ENCODE measurements at regions not wholly inside any gene's neighbourhood (a gene's known extent, or its start where the extent isn't known, plus 50 kb on each side); places are given as distances from the start of the nearest gene placed in this dataset.

DNA sequence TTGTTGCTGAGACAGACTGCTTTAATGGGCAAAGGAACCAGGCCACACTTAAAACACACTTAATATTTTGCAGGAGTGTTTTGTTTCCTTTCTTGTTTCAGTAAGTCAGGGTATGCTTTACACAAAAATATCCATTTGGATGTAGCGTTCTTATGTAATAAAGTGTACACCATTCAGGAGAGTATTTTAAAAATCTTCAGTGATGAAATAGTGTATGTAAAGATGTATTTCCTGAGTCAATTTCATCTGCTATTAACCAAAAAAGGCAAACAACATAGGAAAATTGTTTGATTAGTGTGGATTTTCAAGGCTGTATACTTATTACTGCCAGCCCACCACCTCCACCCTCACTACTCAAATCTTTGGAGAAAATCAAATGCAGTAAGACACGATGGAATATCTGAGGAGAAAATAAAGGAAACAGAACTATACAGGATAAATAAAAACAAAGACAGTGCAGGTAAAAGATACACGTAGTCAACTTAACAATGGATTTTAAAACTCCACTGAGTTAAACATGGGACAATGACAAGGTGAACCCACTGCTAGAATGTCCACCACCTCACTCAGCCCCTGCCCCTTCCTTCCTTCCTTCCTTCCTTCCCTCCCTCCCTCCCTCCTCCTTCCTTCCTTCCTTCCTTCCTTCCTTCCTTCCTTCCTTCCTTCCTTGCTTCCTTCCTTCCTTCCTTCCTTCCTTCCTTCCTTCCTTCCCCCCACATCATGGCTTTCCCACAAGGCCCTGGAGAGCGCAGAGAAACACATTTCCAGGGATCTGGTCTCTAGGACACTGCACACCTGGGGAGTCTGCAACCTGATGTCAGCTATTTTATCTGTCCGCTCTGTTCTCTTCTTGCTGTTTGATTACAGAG, 360.3 kb downstream of the IRS2 start:
- TF ChIP-seq CTCF (IDR thresholded peaks at IDR 0.05) (no peak), POLR2A (IDR thresholded peaks at IDR 0.05) (no peak)
